Panc1 (cell line): ENCODE measurements at regions not wholly inside any gene's neighbourhood (a gene's known extent, or its start where the extent isn't known, plus 50 kb on each side); places are given as distances from the start of the nearest gene placed in this dataset.

Source experiments
- ATAC-seq: fragments of 200-7000 bp; cut with Tn5 transposase; 2 replicates; pipeline ENCODE4 v1.9.1; 2020; ENCODE audit warnings: mild to moderate bottlenecking, moderate library complexity
- BruUV-seq: library from RNA; stranded (reverse); fragments of 400-500 nt; replicated peaks from 2 replicates; lab custom pipeline; 2021; lab: Mats Ljungman, UMichigan
- CTCF ChIA-PET: fragments of 300-600 bp; sonication (Branson Sonifier 250); formaldehyde crosslinking; loops from one replicate; lab custom pipeline; 2022; ENCODE audit warnings: antibody characterized with exemption; lab: Charles Lee
- POLR2A ChIA-PET: fragments of 300-600 bp; sonication (Branson Sonifier 250); formaldehyde crosslinking; loops from one replicate; lab custom pipeline; 2022; ENCODE audit warnings: antibody characterized with exemption; lab: Charles Lee
- DNase-seq: peaks from one replicate; pipeline ENCODE4 v3.0.0-alpha.2; 2010; ENCODE audit warnings: low read depth, low spot score
- H3K27ac ChIP-seq: 2 replicates; pipeline ENCODE4 v1.5.1; 2011; ENCODE audit warnings: mild to moderate bottlenecking, low read length, inconsistent platforms
- H3K27me3 ChIP-seq: fragments of 200-500 bp; sonication (Bioruptor generic); 2 replicates; pipeline ENCODE4 v1.6.0; 2014; ENCODE audit warnings: low read length, inconsistent platforms; ENCODE audit not compliant: control insufficient read depth, insufficient read depth
- H3K36me3 ChIP-seq: fragments of 200-500 bp; sonication (Bioruptor generic); 2 replicates; pipeline ENCODE4 v1.5.1; 2014; ENCODE audit warnings: inconsistent platforms, mild to moderate bottlenecking, low read length, moderate library complexity; ENCODE audit not compliant: control insufficient read depth, insufficient read depth
- H3K4me1 ChIP-seq: 2 replicates; pipeline ENCODE4 v1.5.1; 2011; ENCODE audit warnings: inconsistent platforms, mild to moderate bottlenecking, low read length, moderate library complexity; ENCODE audit not compliant: control insufficient read depth, insufficient read depth
- H3K4me3 ChIP-seq, 2 experiments: 2 replicates each; pipeline ENCODE4 v1.5.1; 2011 to 2012; ENCODE audit warnings: low read depth in 2 of 2, low read length in 2 of 2, mild to moderate bottlenecking in 2 of 2, inconsistent platforms in 1 of 2, moderate library complexity in 1 of 2
- H3K9me3 ChIP-seq: fragments of 200-500 bp; sonication (Bioruptor generic); 2 replicates; pipeline ENCODE4 v1.5.1; 2014; ENCODE audit warnings: low read depth, mild to moderate bottlenecking, inconsistent platforms, low read length, moderate library complexity; ENCODE audit not compliant: control insufficient read depth, insufficient read depth
- CTCF ChIP-seq: fragments of 450-650 bp; IDR thresholded peaks from 2 replicates; pipeline ENCODE4 v1.5.1; 2017; ENCODE audit warnings: mild to moderate bottlenecking
- POLR2AphosphoS5 ChIP-seq: IDR thresholded peaks from 2 replicates; pipeline ENCODE4 v1.6.1; 2012; ENCODE audit warnings: mild to moderate bottlenecking, low read depth, low read length, moderate library complexity
- REST ChIP-seq, 2 experiments: IDR thresholded peaks; 2 replicates each; pipeline ENCODE4 v1.6.1; 2011 to 2012; ENCODE audit warnings: low read depth in 2 of 2, control low read depth in 1 of 2, low read length in 1 of 2, mild to moderate bottlenecking in 1 of 2, moderate library complexity in 1 of 2; ENCODE audit not compliant: insufficient read depth in 1 of 2
- SIN3A ChIP-seq: IDR thresholded peaks from 2 replicates; pipeline ENCODE4 v1.6.1; 2012; ENCODE audit warnings: low read depth, mild to moderate bottlenecking, low read length, moderate library complexity, borderline replicate concordance; ENCODE audit not compliant: insufficient read depth
- TCF7L2 ChIP-seq: IDR thresholded peaks from 2 replicates; pipeline ENCODE4 v1.6.1; 2011; ENCODE audit warnings: mild to moderate bottlenecking, low read depth, low read length, inconsistent platforms
- in situ Hi-C: cut with HindIII; loops from 2 replicates; pipeline ENCODE4 v1.10.0; 2016; ENCODE audit warnings: low sequenced_read_pairs, low pct_unique_long_range_greater_than_20kb
- intact Hi-C: fragments of 100-400 bp; cut with micrococcal nuclease; formaldehyde crosslinking; loops from one replicate; pipeline ENCODE4 v1.10.0; 2022; ENCODE audit not compliant: unreplicated experiment

GRCh38 chr18:67428158-67428557, 88.4 kb downstream of the DSEL start:
- no peak for DNase-seq
- intact Hi-C loops (no loop called here), in situ Hi-C loops (no loop called here)
- H3K9me3 ChIP-seq = no peaks in the 10 kb centered on the region
- CTCF ChIA-PET = no interaction called here
- H3K27me3 ChIP-seq = no peaks in the 10 kb centered on the region
- no peak overlapping the region for H3K4me3 ChIP-seq
- H3K4me1 ChIP-seq = no peaks in the 10 kb centered on the region
- no peaks in the 10 kb centered on the region for H3K36me3 ChIP-seq
- H3K27ac ChIP-seq = no peak overlapping the region
- POLR2A ChIA-PET = no interaction called here
- no TSS peak for BruUV-seq
- TF ChIP-seq SIN3A (no peak), REST (IDR thresholded peaks at IDR 0.05; ENCODE audit: insufficient read depth in 1 of 2, low read depth in 2 of 2, low read length in 1 of 2) (no peak), CTCF (no peak), TCF7L2 (no peak), POLR2AphosphoS5 (no peak)
- ATAC-seq = no peak

GRCh38 chr18:67426486-67426885, 90.0 kb downstream of the DSEL start:
- DNase-seq (no peak), ATAC-seq (no peak)
- H3K4me3 ChIP-seq = no peak overlapping the region
- no peaks in the 10 kb centered on the region for H3K4me1 ChIP-seq
- TF ChIP-seq TCF7L2 (no peak), POLR2AphosphoS5 (no peak), CTCF (no peak), REST (IDR thresholded peaks at IDR 0.05; ENCODE audit: insufficient read depth in 1 of 2, low read depth in 2 of 2, low read length in 1 of 2) (no peak), SIN3A (no peak)
- H3K27ac ChIP-seq = no peak overlapping the region
- no peaks in the 10 kb centered on the region for H3K36me3 ChIP-seq
- ChIA-PET POLR2A (no interaction called here), CTCF (no interaction called here)
- no peaks in the 10 kb centered on the region for H3K9me3 ChIP-seq
- no TSS peak for BruUV-seq
- in situ Hi-C loops (no loop called here), intact Hi-C loops (no loop called here)
- H3K27me3 ChIP-seq = no peaks in the 10 kb centered on the region
